ENCODE measurements at regions not wholly inside any gene's neighbourhood (a gene's known extent, or its start where the extent isn't known, plus 50 kb on each side); places are given as distances from the start of the nearest gene placed in this dataset.

GRCh38 chr12:127230843-127231260 lies 1036.1 kb upstream of the TMEM132C start:
- no peak for DNase-seq
- TF ChIP-seq POLR2A (IDR thresholded peaks at IDR 0.05) (no peak), CTCF (IDR thresholded peaks at IDR 0.05) (no peak)
- no peaks in the 10 kb centered on the region for H3K9me3 ChIP-seq

GRCh38 chr12:127231371-127231770 lies 1035.6 kb upstream of the TMEM132C start:
- Histone ChIP-seq H3K9me3 (no peaks in the 10 kb centered on the region), H3K4me3 (no peak overlapping the region), H3K27me3 (no peaks in the 10 kb centered on the region), H3K36me3 (no peaks in the 10 kb centered on the region), H3K27ac (no peak overlapping the region), H3K4me1 (no peaks in the 10 kb centered on the region)
- DNase-seq, result no peak
- no peak for TF ChIP-seq POLR2A (IDR thresholded peaks at IDR 0.05)
- TF ChIP-seq CTCF (IDR thresholded peaks at IDR 0.05), result no peak

More at GRCh38 chr12:127230843-127231260, 1036.1 kb upstream of the TMEM132C start:
- no peaks in the 10 kb centered on the region for H3K36me3 ChIP-seq
- no peak overlapping the region for H3K27ac ChIP-seq
- H3K4me1 ChIP-seq, result no peaks in the 10 kb centered on the region
- H3K27me3 ChIP-seq, result no peaks in the 10 kb centered on the region
- H3K4me3 ChIP-seq, result no peak overlapping the region

- DNase-seq, result no peak
- H3K27me3 ChIP-seq, result no peaks in the 10 kb centered on the region
- TF ChIP-seq POLR2A (IDR thresholded peaks at IDR 0.05) (no peak), CTCF (IDR thresholded peaks at IDR 0.05) (no peak)
- no peaks in the 10 kb centered on the region for H3K4me1 ChIP-seq
- H3K9me3 ChIP-seq, result no peaks in the 10 kb centered on the region
- no peaks in the 10 kb centered on the region for H3K36me3 ChIP-seq
- no peak overlapping the region for H3K27ac ChIP-seq
- H3K4me3 ChIP-seq, result no peak overlapping the region
Measured at GRCh38 chr12:127233016-127233415, 1034.0 kb upstream of the TMEM132C start.

- Histone ChIP-seq H3K27ac (no peak overlapping the region), H3K36me3 (no peaks in the 10 kb centered on the region), H3K4me1 (no peaks in the 10 kb centered on the region), H3K4me3 (no peak overlapping the region), H3K9me3 (no peaks in the 10 kb centered on the region), H3K27me3 (no peaks in the 10 kb centered on the region)
- DNase-seq, result no peak
- TF ChIP-seq POLR2A (IDR thresholded peaks at IDR 0.05) (no peak), CTCF (IDR thresholded peaks at IDR 0.05) (no peak)
Measured at GRCh38 chr12:127235761-127236160, 1031.2 kb upstream of the TMEM132C start.

- H3K4me1 ChIP-seq, result no peaks in the 10 kb centered on the region
- no peak overlapping the region for H3K27ac ChIP-seq
- H3K4me3 ChIP-seq, result no peak overlapping the region
- H3K27me3 ChIP-seq, result no peaks in the 10 kb centered on the region
- TF ChIP-seq POLR2A (IDR thresholded peaks at IDR 0.05), result no peak
- no peak for TF ChIP-seq CTCF (IDR thresholded peaks at IDR 0.05)
- DNase-seq, result no peak
- no peaks in the 10 kb centered on the region for H3K36me3 ChIP-seq
- H3K9me3 ChIP-seq, result no peaks in the 10 kb centered on the region
Measured at GRCh38 chr12:127236491-127236890, 1030.5 kb upstream of the TMEM132C start.

- no peaks in the 10 kb centered on the region for H3K9me3 ChIP-seq
- no peak for DNase-seq
- H3K27ac ChIP-seq, result no peak overlapping the region
- no peak overlapping the region for H3K4me3 ChIP-seq
- H3K27me3 ChIP-seq, result no peaks in the 10 kb centered on the region
- H3K4me1 ChIP-seq, result no peaks in the 10 kb centered on the region
- H3K36me3 ChIP-seq, result no peaks in the 10 kb centered on the region
- TF ChIP-seq CTCF (IDR thresholded peaks at IDR 0.05) (no peak), POLR2A (IDR thresholded peaks at IDR 0.05) (no peak)
Measured at GRCh38 chr12:127237151-127237550, 1029.8 kb upstream of the TMEM132C start.
